ENCODE measurements at regions not wholly inside any gene's neighbourhood (a gene's known extent, or its start where the extent isn't known, plus 50 kb on each side); places are given as distances from the start of the nearest gene placed in this dataset.

- H3K4me3 ChIP-seq (ENCODE audit: low read depth, low read length): no peak overlapping the region
- DNase-seq (ENCODE audit: low read depth, low spot score): no peak
- CTCF ChIA-PET: no interaction called here
- POLR2A ChIA-PET: no interaction called here
- TF ChIP-seq, protein P1, sequence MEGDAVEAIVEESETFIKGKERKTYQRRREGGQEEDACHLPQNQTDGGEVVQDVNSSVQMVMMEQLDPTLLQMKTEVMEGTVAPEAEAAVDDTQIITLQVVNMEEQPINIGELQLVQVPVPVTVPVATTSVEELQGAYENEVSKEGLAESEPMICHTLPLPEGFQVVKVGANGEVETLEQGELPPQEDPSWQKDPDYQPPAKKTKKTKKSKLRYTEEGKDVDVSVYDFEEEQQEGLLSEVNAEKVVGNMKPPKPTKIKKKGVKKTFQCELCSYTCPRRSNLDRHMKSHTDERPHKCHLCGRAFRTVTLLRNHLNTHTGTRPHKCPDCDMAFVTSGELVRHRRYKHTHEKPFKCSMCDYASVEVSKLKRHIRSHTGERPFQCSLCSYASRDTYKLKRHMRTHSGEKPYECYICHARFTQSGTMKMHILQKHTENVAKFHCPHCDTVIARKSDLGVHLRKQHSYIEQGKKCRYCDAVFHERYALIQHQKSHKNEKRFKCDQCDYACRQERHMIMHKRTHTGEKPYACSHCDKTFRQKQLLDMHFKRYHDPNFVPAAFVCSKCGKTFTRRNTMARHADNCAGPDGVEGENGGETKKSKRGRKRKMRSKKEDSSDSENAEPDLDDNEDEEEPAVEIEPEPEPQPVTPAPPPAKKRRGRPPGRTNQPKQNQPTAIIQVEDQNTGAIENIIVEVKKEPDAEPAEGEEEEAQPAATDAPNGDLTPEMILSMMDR (IDR thresholded peaks at IDR 0.05; ENCODE audit: insufficient read depth, low read length, missing control alignments): no peak
Measured at GRCh38 chr6:6916598-6916997, 191.2 kb upstream of the RREB1 start.

DNA sequence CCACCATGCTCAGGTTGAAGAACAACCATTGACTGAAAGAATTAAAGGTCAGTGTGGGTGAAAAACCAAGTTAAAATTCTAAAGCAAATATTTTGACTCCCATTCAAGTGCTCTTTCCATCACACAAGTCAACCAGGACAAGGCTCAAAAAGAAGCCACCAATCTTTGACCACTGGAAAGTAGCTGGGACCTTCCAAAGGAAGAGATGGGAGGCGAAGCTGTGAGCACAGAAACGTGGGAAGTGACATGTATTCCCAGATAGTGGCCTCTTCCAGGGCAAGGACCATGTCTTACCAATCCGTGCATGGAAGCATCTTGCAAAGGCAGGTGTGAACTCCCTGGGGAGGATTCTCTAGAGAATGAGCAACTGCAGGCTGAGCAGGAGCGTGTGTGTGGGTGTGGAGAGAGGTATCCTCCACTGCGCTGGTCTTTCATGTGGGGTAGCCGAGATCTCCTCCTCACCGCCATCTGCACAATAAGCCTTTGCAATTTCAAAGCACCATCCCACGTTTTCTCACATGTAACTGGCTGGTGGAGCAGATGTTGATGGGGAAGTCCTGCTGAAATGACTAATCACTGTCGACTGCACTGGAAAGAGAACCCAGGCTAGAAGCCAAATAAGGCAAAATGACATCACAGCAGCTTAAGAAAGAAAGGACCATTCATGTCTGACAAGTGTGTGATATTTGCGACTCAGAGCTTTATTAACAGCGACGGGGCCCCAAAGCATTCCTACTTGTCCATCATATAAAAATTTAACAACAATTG is 189.4 kb upstream of the RREB1 start:
- no peak overlapping the region for H3K4me3 ChIP-seq (ENCODE audit: low read depth, low read length)
- TF ChIP-seq, protein P1 (IDR thresholded peaks at IDR 0.05; ENCODE audit: insufficient read depth, low read length, missing control alignments): no peak
- POLR2A ChIA-PET: no interaction called here
- DNase-seq (ENCODE audit: low read depth, low spot score): no peak
- CTCF ChIA-PET: no interaction called here

DNA sequence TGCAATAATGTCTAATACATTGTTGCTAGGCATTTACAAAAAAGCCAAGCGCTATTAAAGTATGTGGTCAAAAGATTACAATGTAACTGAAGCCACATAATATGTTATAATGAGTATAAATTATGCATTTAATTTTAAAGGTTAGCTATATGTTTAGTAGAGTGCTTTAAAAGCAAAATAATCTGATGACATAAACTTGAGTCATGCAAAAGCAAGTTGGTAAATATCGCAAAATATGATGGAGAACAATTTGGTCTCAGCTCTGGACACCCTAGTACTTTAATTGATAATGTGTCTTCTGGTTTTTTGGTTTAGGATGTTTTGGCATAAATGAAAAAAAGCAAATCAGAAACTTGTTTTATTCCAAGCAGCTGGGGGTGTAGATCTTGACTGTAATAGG is 188.6 kb upstream of the RREB1 start:
- TF ChIP-seq, protein P1 (IDR thresholded peaks at IDR 0.05; ENCODE audit: insufficient read depth, low read length, missing control alignments): no peak
- DNase-seq (ENCODE audit: low read depth, low spot score): no peak
- H3K4me3 ChIP-seq (ENCODE audit: low read depth, low read length): no peak overlapping the region
- CTCF ChIA-PET: no interaction called here
- POLR2A ChIA-PET: no interaction called here

- no peak overlapping the region for H3K4me3 ChIP-seq (ENCODE audit: low read depth, low read length)
- ChIA-PET CTCF (no interaction called here), POLR2A (interaction anchor here (0.6 kb wide), 1 partner anchor 226 kb away, joined by 3 read pairs; no protein-coding TSS in a partner anchor)
- DNase-seq (ENCODE audit: low read depth, low spot score): no peak
- TF ChIP-seq, protein P1 (IDR thresholded peaks at IDR 0.05; ENCODE audit: insufficient read depth, low read length, missing control alignments): no peak
Measured at GRCh38 chr6:6920114-6920986, 187.4 kb upstream of the RREB1 start.

- ChIA-PET CTCF (no interaction called here), POLR2A (no interaction called here)
- no peak overlapping the region for H3K4me3 ChIP-seq (ENCODE audit: low read depth, low read length)
- DNase-seq (ENCODE audit: low read depth, low spot score): no peak
- TF ChIP-seq, protein P1 (IDR thresholded peaks at IDR 0.05; ENCODE audit: insufficient read depth, low read length, missing control alignments): no peak
Measured at GRCh38 chr6:6920987-6921313, 186.8 kb upstream of the RREB1 start.

GRCh38 chr6:6922166-6922565 is 185.6 kb upstream of the RREB1 start:
- ChIA-PET POLR2A (no interaction called here), CTCF (no interaction called here)
- no peak overlapping the region for H3K4me3 ChIP-seq (ENCODE audit: low read depth, low read length)
- TF ChIP-seq, protein P1 (IDR thresholded peaks at IDR 0.05; ENCODE audit: insufficient read depth, low read length, missing control alignments): no peak
- DNase-seq (ENCODE audit: low read depth, low spot score): no peak

Data from AG04449 (cell line).